CD14-positive monocyte (primary cell): ENCODE measurements at regions not wholly inside any gene's neighbourhood (a gene's known extent, or its start where the extent isn't known, plus 50 kb on each side); places are given as distances from the start of the nearest gene placed in this dataset.

Source experiments
- DNase-seq, 3 donors: peaks; one replicate each; pipeline ENCODE4 v3.0.0-alpha.2; 2011 to 2022
- H2AFZ ChIP-seq: 2 replicates; pipeline ENCODE4 v1.6.0; 2012; ENCODE audit warnings: mild to moderate bottlenecking, low read depth, low read length, inconsistent platforms; ENCODE audit not compliant: insufficient read depth, poor library complexity, severe bottlenecking
- H3K27ac ChIP-seq, 2 donors: 1 replicate in 1 of 2; 2 replicates in 1 of 2; pipeline ENCODE4 v1.5.1; 2012 to 2013; ENCODE audit warnings: low read length in 2 of 2, control low read depth in 1 of 2, inconsistent platforms in 1 of 2, low read depth in 1 of 2, mild to moderate bottlenecking in 1 of 2
- H3K27me3 ChIP-seq, 2 donors: one replicate each; pipeline versions ENCODE4 v1.6.0 to v1.6.1; 2011 to 2013; ENCODE audit warnings: low read length in 2 of 2; ENCODE audit not compliant: control insufficient read depth in 2 of 2, insufficient read depth in 2 of 2
- H3K36me3 ChIP-seq, 2 donors: replicated peaks in 1 of 2; 1 replicate in 1 of 2; 2 replicates in 1 of 2; pipeline versions ENCODE4 v1.5.1 to v1.6.1; 2012 to 2013; ENCODE audit warnings: low read length in 2 of 2, control low read depth in 1 of 2, inconsistent platforms in 1 of 2, mild to moderate bottlenecking in 1 of 2; ENCODE audit not compliant: insufficient read depth in 2 of 2, control insufficient read depth in 1 of 2
- H3K4me1 ChIP-seq, 2 donors: 1 replicate in 1 of 2; 2 replicates in 1 of 2; pipeline versions ENCODE4 v1.5.1 to v1.6.1; 2012 to 2013; ENCODE audit warnings: low read length in 2 of 2, control low read depth in 1 of 2, inconsistent platforms in 1 of 2, mild to moderate bottlenecking in 1 of 2, moderate library complexity in 1 of 2; ENCODE audit not compliant: insufficient read depth in 2 of 2, control insufficient read depth in 1 of 2
- H3K4me2 ChIP-seq: replicated peaks from 2 replicates; pipeline ENCODE3; 2012; ENCODE audit warnings: low read length, moderate library complexity, mild to moderate bottlenecking; ENCODE audit not compliant: poor library complexity, severe bottlenecking; ENCODE audit errors: extremely low read depth
- H3K4me3 ChIP-seq, 3 experiments: fragments of 200-600 bp in 1 of 3; sonication (generic) in 1 of 3; replicated peaks in 1 of 3; 1 replicate in 2 of 3; 2 replicates in 1 of 3; pipeline ENCODE4 v1.5.1; 2011 to 2013; ENCODE audit warnings: low read length in 3 of 3, mild to moderate bottlenecking in 3 of 3, control low read depth in 2 of 3, low read depth in 2 of 3, inconsistent platforms in 1 of 3, moderate library complexity in 1 of 3
- H3K79me2 ChIP-seq: 2 replicates; pipeline ENCODE4 v1.6.0; 2012; ENCODE audit warnings: mild to moderate bottlenecking, control low read depth, inconsistent platforms, low read length, moderate library complexity; ENCODE audit not compliant: insufficient read depth
- H3K9ac ChIP-seq: 2 replicates; pipeline ENCODE4 v1.6.0; 2017; ENCODE audit warnings: low read length, mild to moderate bottlenecking; ENCODE audit not compliant: insufficient read depth, poor library complexity, severe bottlenecking
- H3K9me3 ChIP-seq, 2 donors: replicated peaks in 1 of 2; 1 replicate in 1 of 2; 2 replicates in 1 of 2; pipeline versions ENCODE4 v1.5.1 to v1.6.1; 2012 to 2013; ENCODE audit warnings: low read length in 2 of 2, control low read depth in 1 of 2; ENCODE audit not compliant: control insufficient read depth in 1 of 2, insufficient read depth in 1 of 2
- H4K20me1 ChIP-seq: 2 replicates; pipeline ENCODE4 v1.6.0; 2012; ENCODE audit warnings: mild to moderate bottlenecking, low read length, control low read depth, moderate library complexity; ENCODE audit not compliant: insufficient read depth
- H3K27ac Mint-ChIP-seq, 7 donors: one replicate each; pipeline ENCODE4 v1.8.0; 2020; ENCODE audit warnings: mild to moderate bottlenecking in 7 of 7, mixed read lengths in 7 of 7, moderate library complexity in 6 of 7, inconsistent platforms in 2 of 7
- H3K27me3 Mint-ChIP-seq, 3 donors: one replicate each; pipeline ENCODE4 v1.8.0; 2021 to 2022; ENCODE audit warnings: low read depth in 3 of 3, mild to moderate bottlenecking in 3 of 3, mixed read lengths in 3 of 3, moderate library complexity in 3 of 3, inconsistent platforms in 1 of 3
- H3K36me3 Mint-ChIP-seq, 2 donors: one replicate each; pipeline ENCODE4 v1.8.0; 2020; ENCODE audit warnings: mixed read lengths in 2 of 2, inconsistent platforms in 1 of 2, mild to moderate bottlenecking in 1 of 2
- H3K4me1 Mint-ChIP-seq: one replicate; pipeline ENCODE4 v1.8.0; 2020; ENCODE audit warnings: mild to moderate bottlenecking, mixed read lengths
- H3K4me3 Mint-ChIP-seq, 2 donors: one replicate each; pipeline ENCODE4 v1.8.0; 2020; ENCODE audit warnings: mild to moderate bottlenecking in 2 of 2, mixed read lengths in 2 of 2, moderate library complexity in 1 of 2
- H3K9me3 Mint-ChIP-seq, 7 donors: one replicate each; pipeline ENCODE4 v1.8.0; 2020 to 2022; ENCODE audit warnings: mixed read lengths in 7 of 7, mild to moderate bottlenecking in 6 of 7, moderate library complexity in 6 of 7, inconsistent platforms in 2 of 7
- CTCF ChIP-seq: fragments of 200-600 bp; IDR thresholded peaks from one replicate; pipeline ENCODE4 v1.8.0; 2022; ENCODE audit warnings: antibody characterized with exemption, mild to moderate bottlenecking
- WGBS: methylation state at CpG from one replicate; pipeline ENCODE4 v1.1.5; 2013; ENCODE audit warnings: missing lambda C conversion rate; ENCODE audit not compliant: insufficient coverage; 5-methylcytosine and 5-hydroxymethylcytosine counted together
- intact Hi-C, 2 donors: fragments of 100-400 bp; cut with micrococcal nuclease; formaldehyde crosslinking; loops; one replicate each; pipeline versions ENCODE4 v1.15.0 to v1.15.1; 2023

- H3K4me1 ChIP-seq = no peaks in the 10 kb centered on the region
- H3K9me3 Mint-ChIP-seq = peaks cover 0 to 4% (median 2%) of the 10 kb centered on the region in 7 donors
- no peaks in the 10 kb centered on the region for H3K9me3 ChIP-seq
- no peaks in the 10 kb centered on the region for H3K36me3 ChIP-seq
- TF ChIP-seq CTCF = no peak
- no peaks in the 10 kb centered on the region for H4K20me1 ChIP-seq
- no peaks in the 10 kb centered on the region for H3K36me3 Mint-ChIP-seq
- no peak overlapping the region for H3K4me3 ChIP-seq
- no peak overlapping the region for H2AFZ ChIP-seq
- no peak overlapping the region for H3K27ac ChIP-seq
- no peak for DNase-seq
- no peak overlapping the region for H3K4me2 ChIP-seq
- no peak overlapping the region for H3K4me3 Mint-ChIP-seq
- H3K4me1 Mint-ChIP-seq = no peaks in the 10 kb centered on the region
- H3K27ac Mint-ChIP-seq = no peak overlapping the region
- H3K27me3 Mint-ChIP-seq = peaks cover 5 to 18% (median 12%) of the 10 kb centered on the region in 3 donors
- no peaks in the 10 kb centered on the region for H3K27me3 ChIP-seq
- 100% methylated on average over 2 of the region's 4 CpGs for WGBS
- intact Hi-C loops = no loop called here
- H3K79me2 ChIP-seq = no peaks in the 10 kb centered on the region
- H3K9ac ChIP-seq = no peak overlapping the region
These were observed 66.6 kb downstream of the ABCC12 start for GRCh38 chr16:48089053-48089792.

DNA sequence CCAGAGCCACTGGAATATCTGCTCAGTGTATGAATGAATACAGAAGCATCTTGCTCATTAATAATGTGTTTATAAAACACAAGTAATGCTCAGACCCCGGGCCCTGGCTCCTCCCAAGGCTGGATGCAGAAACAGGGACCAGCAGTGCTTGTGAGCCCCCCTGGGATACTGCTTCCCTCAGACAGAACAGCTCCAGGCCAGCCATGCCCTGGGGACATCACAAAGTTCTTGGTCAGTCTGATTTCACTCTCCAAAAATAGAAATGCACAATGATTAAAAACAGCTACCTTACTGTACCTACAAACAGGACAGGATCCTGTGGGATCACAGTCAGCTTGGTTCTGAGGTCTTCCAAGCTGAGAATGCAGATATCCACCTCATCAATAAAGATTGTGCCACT, 68.2 kb downstream of the ABCC12 start:
- TF ChIP-seq CTCF = no peak
- no peaks in the 10 kb centered on the region for H3K4me1 Mint-ChIP-seq
- WGBS = 86% methylated on average over 1 of the region's 1 CpG
- H3K27me3 ChIP-seq = no peaks in the 10 kb centered on the region
- H3K4me3 ChIP-seq = no peak overlapping the region
- no peak overlapping the region for H3K27ac ChIP-seq
- no peak overlapping the region for H2AFZ ChIP-seq
- H3K36me3 Mint-ChIP-seq = no peaks in the 10 kb centered on the region
- no peaks in the 10 kb centered on the region for H4K20me1 ChIP-seq
- H3K36me3 ChIP-seq = no peaks in the 10 kb centered on the region
- no peaks in the 10 kb centered on the region for H3K79me2 ChIP-seq
- H3K4me1 ChIP-seq = no peaks in the 10 kb centered on the region
- intact Hi-C loops = no loop called here
- H3K27me3 Mint-ChIP-seq = peaks cover 5 to 18% (median 12%) of the 10 kb centered on the region in 3 donors
- H3K9me3 Mint-ChIP-seq = peaks cover 0 to 9% (median 2%) of the 10 kb centered on the region in 7 donors
- no peaks in the 10 kb centered on the region for H3K9me3 ChIP-seq
- H3K9ac ChIP-seq = no peak overlapping the region
- H3K4me3 Mint-ChIP-seq = no peak overlapping the region
- H3K4me2 ChIP-seq = no peak overlapping the region
- no peak overlapping the region for H3K27ac Mint-ChIP-seq
- no peak for DNase-seq
